ENCODE measurements at regions not wholly inside any gene's neighbourhood (a gene's known extent, or its start where the extent isn't known, plus 50 kb on each side); places are given as distances from the start of the nearest gene placed in this dataset.

GRCh38 chr5:9864791-9865190 lies 234.6 kb upstream of the TAS2R1 start:
- Histone ChIP-seq H3K4me1 (no peaks in the 10 kb centered on the region), H3K9me3 (replicated peaks) (no peaks in the 10 kb centered on the region), H3K27me3 (no peaks in the 10 kb centered on the region), H3K36me3 (no peaks in the 10 kb centered on the region), H3K27ac (no peak overlapping the region), H3K4me3 (no peak overlapping the region)
- DNase-seq, result no peak

- Histone ChIP-seq H3K4me3 (no peak overlapping the region), H3K36me3 (no peaks in the 10 kb centered on the region), H3K27ac (no peak overlapping the region), H3K4me1 (no peaks in the 10 kb centered on the region), H3K27me3 (no peaks in the 10 kb centered on the region), H3K9me3 (replicated peaks) (no peaks in the 10 kb centered on the region)
- no peak for DNase-seq
These were observed 233.3 kb upstream of the TAS2R1 start for GRCh38 chr5:9863486-9863885.

GRCh38 chr5:9861666-9862256 lies 231.6 kb upstream of the TAS2R1 start:
- no peaks in the 10 kb centered on the region for H3K4me1 ChIP-seq
- H3K27me3 ChIP-seq, result no peaks in the 10 kb centered on the region
- no peak overlapping the region for H3K4me3 ChIP-seq
- H3K9me3 ChIP-seq (replicated peaks), result no peaks in the 10 kb centered on the region
- H3K27ac ChIP-seq, result no peak overlapping the region
- DNase-seq, result no peak
- H3K36me3 ChIP-seq, result no peaks in the 10 kb centered on the region

GRCh38 chr5:9859808-9860207 lies 229.7 kb upstream of the TAS2R1 start:
- DNase-seq, result no peak
- Histone ChIP-seq H3K27ac (no peak overlapping the region), H3K27me3 (no peaks in the 10 kb centered on the region), H3K9me3 (replicated peaks) (no peaks in the 10 kb centered on the region), H3K36me3 (no peaks in the 10 kb centered on the region), H3K4me3 (no peak overlapping the region), H3K4me1 (no peaks in the 10 kb centered on the region)

GRCh38 chr5:9858043-9858442 lies 227.9 kb upstream of the TAS2R1 start:
- Histone ChIP-seq H3K9me3 (replicated peaks) (no peaks in the 10 kb centered on the region), H3K36me3 (no peaks in the 10 kb centered on the region), H3K4me3 (no peak overlapping the region), H3K27me3 (no peaks in the 10 kb centered on the region), H3K4me1 (no peaks in the 10 kb centered on the region), H3K27ac (no peak overlapping the region)
- DNase-seq, result no peak

- no peak for DNase-seq
- H3K4me1 ChIP-seq, result no peaks in the 10 kb centered on the region
- no peaks in the 10 kb centered on the region for H3K9me3 ChIP-seq (replicated peaks)
- no peak overlapping the region for H3K27ac ChIP-seq
- H3K4me3 ChIP-seq, result no peak overlapping the region
- no peaks in the 10 kb centered on the region for H3K27me3 ChIP-seq
- no peaks in the 10 kb centered on the region for H3K36me3 ChIP-seq
These were observed 223.2 kb upstream of the TAS2R1 start for GRCh38 chr5:9853309-9853708.

GRCh38 chr5:9852671-9853070 lies 222.5 kb upstream of the TAS2R1 start:
- no peaks in the 10 kb centered on the region for H3K27me3 ChIP-seq
- H3K4me3 ChIP-seq, result no peak overlapping the region
- DNase-seq, result no peak
- H3K36me3 ChIP-seq, result no peaks in the 10 kb centered on the region
- no peaks in the 10 kb centered on the region for H3K4me1 ChIP-seq
- no peak overlapping the region for H3K27ac ChIP-seq
- H3K9me3 ChIP-seq (replicated peaks), result no peaks in the 10 kb centered on the region

- DNase-seq, result peak in 1 of 2 experiments; percentile 13
- H3K9me3 ChIP-seq (replicated peaks), result no peaks in the 10 kb centered on the region
- H3K4me1 ChIP-seq, result no peaks in the 10 kb centered on the region
- H3K27me3 ChIP-seq, result no peaks in the 10 kb centered on the region
- H3K27ac ChIP-seq, result no peak overlapping the region
- no peaks in the 10 kb centered on the region for H3K36me3 ChIP-seq
- no peak overlapping the region for H3K4me3 ChIP-seq
These were observed 221.3 kb upstream of the TAS2R1 start for GRCh38 chr5:9851458-9851857.

- no peak for DNase-seq
- Histone ChIP-seq H3K9me3 (replicated peaks) (no peaks in the 10 kb centered on the region), H3K36me3 (no peaks in the 10 kb centered on the region), H3K4me3 (no peak overlapping the region), H3K27ac (no peak overlapping the region), H3K4me1 (no peaks in the 10 kb centered on the region), H3K27me3 (no peaks in the 10 kb centered on the region)
These were observed 220.3 kb upstream of the TAS2R1 start for GRCh38 chr5:9850456-9850855.

GRCh38 chr5:9847631-9848030 lies 217.5 kb upstream of the TAS2R1 start:
- Histone ChIP-seq H3K4me3 (no peak overlapping the region), H3K27ac (no peak overlapping the region), H3K27me3 (no peaks in the 10 kb centered on the region), H3K36me3 (no peaks in the 10 kb centered on the region), H3K4me1 (no peaks in the 10 kb centered on the region), H3K9me3 (replicated peaks) (no peaks in the 10 kb centered on the region)
- no peak for DNase-seq

- no peaks in the 10 kb centered on the region for H3K9me3 ChIP-seq (replicated peaks)
- no peak for DNase-seq
These were observed 215.0 kb upstream of the TAS2R1 start for GRCh38 chr5:9845185-9845584.

GRCh38 chr5:9841516-9842170 lies 211.5 kb upstream of the TAS2R1 start:
- Histone ChIP-seq H3K27ac (no peak overlapping the region), H3K9me3 (replicated peaks) (no peaks in the 10 kb centered on the region), H3K4me1 (no peaks in the 10 kb centered on the region), H3K27me3 (no peaks in the 10 kb centered on the region), H3K36me3 (no peaks in the 10 kb centered on the region), H3K4me3 (no peak overlapping the region)
- DNase-seq, result no peak

More at GRCh38 chr5:9845185-9845584, 215.0 kb upstream of the TAS2R1 start:
- Histone ChIP-seq H3K36me3 (no peaks in the 10 kb centered on the region), H3K27me3 (no peaks in the 10 kb centered on the region), H3K4me1 (no peaks in the 10 kb centered on the region), H3K27ac (no peak overlapping the region), H3K4me3 (no peak overlapping the region)

GRCh38 chr5:9838916-9839315 lies 208.8 kb upstream of the TAS2R1 start:
- H3K4me3 ChIP-seq, result no peak overlapping the region
- no peak overlapping the region for H3K27ac ChIP-seq
- no peaks in the 10 kb centered on the region for H3K9me3 ChIP-seq (replicated peaks)
- no peak for DNase-seq
- H3K4me1 ChIP-seq, result no peaks in the 10 kb centered on the region
- H3K27me3 ChIP-seq, result no peaks in the 10 kb centered on the region
- H3K36me3 ChIP-seq, result no peaks in the 10 kb centered on the region

- no peaks in the 10 kb centered on the region for H3K27me3 ChIP-seq
- no peaks in the 10 kb centered on the region for H3K36me3 ChIP-seq
- H3K9me3 ChIP-seq (replicated peaks), result no peaks in the 10 kb centered on the region
- no peak overlapping the region for H3K4me3 ChIP-seq
- H3K27ac ChIP-seq, result no peak overlapping the region
- no peak for DNase-seq
- H3K4me1 ChIP-seq, result no peaks in the 10 kb centered on the region
These were observed 205.0 kb upstream of the TAS2R1 start for GRCh38 chr5:9834871-9835770.

- DNase-seq, result no peak
- H3K4me1 ChIP-seq, result no peaks in the 10 kb centered on the region
These were observed 203.7 kb upstream of the TAS2R1 start for GRCh38 chr5:9833871-9834270.

More at GRCh38 chr5:9833871-9834270, 203.7 kb upstream of the TAS2R1 start:
- Histone ChIP-seq H3K36me3 (no peaks in the 10 kb centered on the region), H3K27ac (no peak overlapping the region), H3K9me3 (replicated peaks) (no peaks in the 10 kb centered on the region), H3K27me3 (no peaks in the 10 kb centered on the region), H3K4me3 (no peak overlapping the region)

Measured in SJCRH30 (cell line).